A673 (cell line): ENCODE measurements at regions not wholly inside any gene's neighbourhood (a gene's known extent, or its start where the extent isn't known, plus 50 kb on each side); places are given as distances from the start of the nearest gene placed in this dataset.

Experiments used
- BruUV-seq: library from RNA; stranded (reverse); fragments of 400-500 nt; replicated peaks from 2 replicates; lab custom pipeline; 2021; lab: Mats Ljungman, UMichigan
- CTCF ChIA-PET: fragments of 300-600 bp; sonication (Branson Sonifier 250); formaldehyde crosslinking; loops from one replicate; lab custom pipeline; 2022; ENCODE audit warnings: antibody characterized with exemption; lab: Charles Lee
- POLR2A ChIA-PET: fragments of 300-600 bp; sonication (Branson Sonifier 250); formaldehyde crosslinking; loops from one replicate; lab custom pipeline; 2022; ENCODE audit warnings: antibody characterized with exemption; ENCODE audit not compliant: low non-redundant PET; lab: Charles Lee
- DNase-seq: peaks from one replicate; pipeline ENCODE4 v3.0.0-alpha.2; 2015; ENCODE audit warnings: low spot score
- H3K27ac ChIP-seq: fragments of 200-600 bp; sonication (generic); 2 replicates; pipeline ENCODE4 v1.5.1; 2016; ENCODE audit warnings: mixed run types, low read depth, mild to moderate bottlenecking, mixed read lengths, antibody characterized with exemption, low read length; ENCODE audit not compliant: poor library complexity, severe bottlenecking
- H3K27me3 ChIP-seq: fragments of 200-600 bp; sonication (generic); replicated peaks from 2 replicates; pipeline ENCODE4 v1.6.1; 2017; ENCODE audit warnings: mixed run types, low read depth, mild to moderate bottlenecking, mixed read lengths, antibody characterized with exemption, low read length; ENCODE audit not compliant: insufficient read depth, poor library complexity
- H3K36me3 ChIP-seq: fragments of 200-600 bp; sonication (generic); 2 replicates; pipeline ENCODE4 v1.6.1; 2016; ENCODE audit warnings: mixed run types, mild to moderate bottlenecking, mixed read lengths, antibody characterized with exemption, low read length; ENCODE audit not compliant: insufficient read depth, poor library complexity, severe bottlenecking
- H3K4me1 ChIP-seq: fragments of 200-600 bp; sonication (generic); 2 replicates; pipeline ENCODE4 v1.6.1; 2017; ENCODE audit warnings: mixed run types, mild to moderate bottlenecking, mixed read lengths, antibody characterized with exemption, low read length; ENCODE audit not compliant: insufficient read depth, poor library complexity, severe bottlenecking
- H3K4me3 ChIP-seq: fragments of 200-600 bp; sonication (generic); 2 replicates; pipeline ENCODE4 v1.5.1; 2016; ENCODE audit warnings: low read depth, mixed run types, mild to moderate bottlenecking, mixed read lengths, low read length; ENCODE audit not compliant: poor library complexity, severe bottlenecking
- H3K9me3 ChIP-seq: fragments of 200-600 bp; sonication (generic); 2 replicates; pipeline ENCODE4 v1.6.1; 2016; ENCODE audit warnings: mixed run types, low read depth, mild to moderate bottlenecking, mixed read lengths, antibody characterized with exemption, low read length; ENCODE audit not compliant: poor library complexity, severe bottlenecking
- EZH2 ChIP-seq: fragments of 200-600 bp; sonication (generic); IDR thresholded peaks from 2 replicates; pipeline ENCODE4 v1.6.1; 2017; ENCODE audit warnings: borderline replicate concordance, low read depth, mild to moderate bottlenecking, mixed read lengths, antibody characterized with exemption, low read length; ENCODE audit not compliant: poor library complexity, severe bottlenecking
- intact Hi-C: fragments of 100-400 bp; cut with micrococcal nuclease; formaldehyde crosslinking; loops from one replicate; pipeline ENCODE4 v1.10.0; 2022; ENCODE audit not compliant: unreplicated experiment
- TF ChIP-seq, protein P1 (sequence below): fragments of 300-800, 200-600 bp; sonication (generic); conservative IDR thresholded peaks from 2 replicates; pipeline ENCODE4 v1.5.1; 2017; ENCODE audit warnings: low read depth, mild to moderate bottlenecking, antibody characterized with exemption, low read length, moderate library complexity, mixed read lengths

- DNase-seq: no peak
- Histone ChIP-seq H3K27ac (no peak overlapping the region), H3K4me1 (no peaks in the 10 kb centered on the region), H3K27me3 (peaks cover 4% of the 10 kb centered on the region), H3K4me3 (no peak overlapping the region), H3K9me3 (no peaks in the 10 kb centered on the region), H3K36me3 (no peaks in the 10 kb centered on the region)
- BruUV-seq: no TSS peak
- ChIA-PET POLR2A (no interaction called here), CTCF (no interaction called here)
- intact Hi-C loops: no loop called here
- TF ChIP-seq EZH2: no peak
- TF ChIP-seq, protein P1, sequence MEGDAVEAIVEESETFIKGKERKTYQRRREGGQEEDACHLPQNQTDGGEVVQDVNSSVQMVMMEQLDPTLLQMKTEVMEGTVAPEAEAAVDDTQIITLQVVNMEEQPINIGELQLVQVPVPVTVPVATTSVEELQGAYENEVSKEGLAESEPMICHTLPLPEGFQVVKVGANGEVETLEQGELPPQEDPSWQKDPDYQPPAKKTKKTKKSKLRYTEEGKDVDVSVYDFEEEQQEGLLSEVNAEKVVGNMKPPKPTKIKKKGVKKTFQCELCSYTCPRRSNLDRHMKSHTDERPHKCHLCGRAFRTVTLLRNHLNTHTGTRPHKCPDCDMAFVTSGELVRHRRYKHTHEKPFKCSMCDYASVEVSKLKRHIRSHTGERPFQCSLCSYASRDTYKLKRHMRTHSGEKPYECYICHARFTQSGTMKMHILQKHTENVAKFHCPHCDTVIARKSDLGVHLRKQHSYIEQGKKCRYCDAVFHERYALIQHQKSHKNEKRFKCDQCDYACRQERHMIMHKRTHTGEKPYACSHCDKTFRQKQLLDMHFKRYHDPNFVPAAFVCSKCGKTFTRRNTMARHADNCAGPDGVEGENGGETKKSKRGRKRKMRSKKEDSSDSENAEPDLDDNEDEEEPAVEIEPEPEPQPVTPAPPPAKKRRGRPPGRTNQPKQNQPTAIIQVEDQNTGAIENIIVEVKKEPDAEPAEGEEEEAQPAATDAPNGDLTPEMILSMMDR: no peak
These were observed 125.3 kb downstream of the BUD13 start for GRCh38 chr11:116647305-116648080.

GRCh38 chr11:116646191-116646590 is 126.6 kb downstream of the BUD13 start:
- BruUV-seq: no TSS peak
- CTCF ChIA-PET: no interaction called here
- H3K27ac ChIP-seq: no peak overlapping the region
- no peaks in the 10 kb centered on the region for H3K9me3 ChIP-seq
- no peak overlapping the region for H3K4me3 ChIP-seq
- DNase-seq: no peak
- intact Hi-C loops: no loop called here
- H3K4me1 ChIP-seq: no peaks in the 10 kb centered on the region
- POLR2A ChIA-PET: no interaction called here
- no peaks in the 10 kb centered on the region for H3K36me3 ChIP-seq
- H3K27me3 ChIP-seq: peaks cover 4% of the 10 kb centered on the region
- TF ChIP-seq EZH2: no peak
- TF ChIP-seq, protein P1: no peak

GRCh38 chr11:116644941-116645305 is 127.9 kb downstream of the BUD13 start:
- H3K4me1 ChIP-seq: no peaks in the 10 kb centered on the region
- no peak for DNase-seq
- no peak overlapping the region for H3K4me3 ChIP-seq
- POLR2A ChIA-PET: no interaction called here
- H3K36me3 ChIP-seq: no peaks in the 10 kb centered on the region
- peaks cover 4% of the 10 kb centered on the region for H3K27me3 ChIP-seq
- intact Hi-C loops: loop anchor here (5.0 kb wide), 2 partner anchors 133 to 1323 kb away; no protein-coding TSS in a partner anchor
- no TSS peak for BruUV-seq
- TF ChIP-seq EZH2: no peak
- TF ChIP-seq, protein P1: no peak
- H3K9me3 ChIP-seq: no peaks in the 10 kb centered on the region
- CTCF ChIA-PET: no interaction called here
- H3K27ac ChIP-seq: no peak overlapping the region
